AG09319 (cell line): ENCODE measurements at regions not wholly inside any gene's neighbourhood (a gene's known extent, or its start where the extent isn't known, plus 50 kb on each side); places are given as distances from the start of the nearest gene placed in this dataset.
"Not testable (repeated sequence)": the region's sequence is repeated elsewhere in the genome, so short reads cannot be mapped to it uniquely, and the experiment has no call there.

Experiments
- DNase-seq: peaks from one replicate; pipeline ENCODE4 v3.0.0-alpha.2; 2010; ENCODE audit warnings: low read depth; ENCODE audit errors: extremely low read depth

- not testable (repeated sequence) for DNase-seq
These were observed 153.1 kb upstream of the LRRC61 start for GRCh38 chr7:150169943-150170490.

- DNase-seq: not testable (repeated sequence)
These were observed 139.6 kb upstream of the LRRC61 start for GRCh38 chr7:150183602-150184001.

- not testable (repeated sequence) for DNase-seq
These were observed 133.2 kb upstream of the LRRC61 start for GRCh38 chr7:150189963-150190362.

- not testable (repeated sequence) for DNase-seq
These were observed 130.6 kb upstream of the LRRC61 start for GRCh38 chr7:150192541-150192940.

- DNase-seq: not testable (repeated sequence)
These were observed 129.3 kb upstream of the LRRC61 start for GRCh38 chr7:150193866-150194265.
